GM21528 (cell line): ENCODE measurements at regions not wholly inside any gene's neighbourhood (a gene's known extent, or its start where the extent isn't known, plus 50 kb on each side); places are given as distances from the start of the nearest gene placed in this dataset.
"Not testable (repeated sequence)": the region's sequence is repeated elsewhere in the genome, so short reads cannot be mapped to it uniquely, and the experiment has no call there.

Source experiments
- ATAC-seq: cut with Tn5 transposase; IDR thresholded peaks from one replicate; pipeline ENCODE4 v1.9.1; 2021; ENCODE audit warnings: mild to moderate bottlenecking, moderate library complexity; ENCODE audit not compliant: unreplicated experiment, low FRiP score

DNA sequence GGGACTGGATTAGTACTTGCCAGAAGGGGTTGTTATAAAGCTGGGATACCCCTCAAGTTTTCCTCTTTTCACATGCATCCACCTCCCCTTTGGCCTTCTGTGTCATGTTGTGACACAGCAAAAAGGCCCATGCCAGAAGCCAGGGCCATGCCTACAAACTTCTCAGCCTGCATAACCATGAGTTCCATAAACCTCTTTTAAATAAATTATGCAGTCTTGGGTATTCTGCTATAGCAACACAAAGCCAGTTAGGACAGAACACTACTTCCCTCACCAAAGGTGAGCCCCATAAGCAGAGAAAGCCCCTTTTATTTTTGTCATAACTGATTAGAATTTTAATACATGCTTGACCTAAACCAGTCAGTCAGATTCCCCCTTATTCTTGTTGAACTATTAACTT, 801.3 kb downstream of the DNAH5 start:
- no peak for ATAC-seq

DNA sequence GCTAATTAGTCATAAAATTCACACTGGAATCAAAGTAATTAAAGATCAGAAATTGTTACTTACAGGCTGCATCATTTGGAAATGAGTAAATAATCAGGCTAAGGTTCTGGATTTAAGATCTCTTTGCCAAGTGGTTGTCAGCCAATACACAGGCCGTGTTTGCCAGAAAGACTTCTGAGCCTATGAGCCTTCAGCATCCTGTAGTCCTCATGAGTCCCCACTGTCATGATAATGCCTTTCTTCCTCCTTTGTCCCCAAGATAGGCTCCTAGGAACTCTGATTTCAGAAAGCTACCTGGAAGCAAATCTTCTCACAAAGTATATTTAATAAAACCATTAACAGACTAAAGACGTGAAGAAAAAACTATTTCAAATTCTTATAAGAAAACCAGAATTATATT, 810.5 kb downstream of the DNAH5 start:
- no peak for ATAC-seq

DNA sequence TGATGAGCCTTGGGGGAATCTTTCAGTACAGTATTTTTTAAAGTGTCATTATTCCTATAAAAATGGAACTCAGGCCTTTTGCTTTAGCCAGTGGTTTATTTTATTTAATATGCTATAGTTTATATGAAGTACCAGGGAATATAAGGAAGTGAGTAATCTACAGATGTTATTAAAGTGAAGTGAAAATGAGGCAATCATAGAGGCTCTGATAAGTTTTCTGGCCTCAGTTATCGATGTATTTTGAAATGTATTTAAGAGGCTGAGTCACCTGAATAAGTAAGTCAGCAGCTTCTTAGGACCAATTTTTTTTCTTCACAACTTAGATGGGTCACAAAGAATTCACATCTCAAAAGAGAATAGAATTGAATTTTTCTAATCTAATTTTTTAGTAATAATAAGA, 829.0 kb downstream of the DNAH5 start:
- no peak for ATAC-seq

DNA sequence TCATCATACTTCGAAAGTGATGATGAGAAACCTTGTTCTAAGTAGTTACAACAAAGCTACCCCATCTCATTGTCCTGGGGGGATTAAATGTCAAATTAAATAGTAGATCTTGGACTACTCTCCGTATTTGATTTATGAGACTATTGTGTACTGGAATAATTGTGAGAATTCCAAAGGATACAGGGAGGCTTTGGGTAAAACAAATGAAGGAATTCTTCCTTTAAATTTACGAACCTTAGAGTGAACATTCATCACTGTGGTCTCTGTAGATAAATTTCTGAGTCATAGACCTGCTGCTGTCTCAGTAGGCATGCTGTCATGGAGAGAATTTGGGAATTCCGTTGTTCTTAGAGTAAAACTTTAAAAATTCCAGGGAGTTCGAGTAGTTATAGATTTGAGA, 836.2 kb downstream of the DNAH5 start:
- ATAC-seq = no peak

DNA sequence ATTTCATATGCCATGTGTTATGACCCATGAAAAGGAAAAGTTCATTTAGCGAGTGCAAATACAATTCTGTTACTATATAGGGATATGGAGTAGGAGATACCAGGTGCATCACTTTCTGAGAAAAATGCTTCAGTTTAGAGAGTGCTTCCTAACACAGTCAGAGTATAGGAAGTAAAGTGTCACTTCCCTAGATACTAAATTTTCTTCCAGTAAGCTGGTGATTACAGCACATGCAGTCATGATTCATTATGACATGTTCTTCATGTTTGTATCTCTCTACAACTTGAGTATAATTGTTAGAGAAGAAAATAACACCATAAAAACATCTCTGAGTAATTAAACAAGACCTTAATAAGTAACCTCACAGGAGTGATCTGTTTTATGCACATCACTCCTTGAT, 837.0 kb downstream of the DNAH5 start:
- ATAC-seq = no peak

DNA sequence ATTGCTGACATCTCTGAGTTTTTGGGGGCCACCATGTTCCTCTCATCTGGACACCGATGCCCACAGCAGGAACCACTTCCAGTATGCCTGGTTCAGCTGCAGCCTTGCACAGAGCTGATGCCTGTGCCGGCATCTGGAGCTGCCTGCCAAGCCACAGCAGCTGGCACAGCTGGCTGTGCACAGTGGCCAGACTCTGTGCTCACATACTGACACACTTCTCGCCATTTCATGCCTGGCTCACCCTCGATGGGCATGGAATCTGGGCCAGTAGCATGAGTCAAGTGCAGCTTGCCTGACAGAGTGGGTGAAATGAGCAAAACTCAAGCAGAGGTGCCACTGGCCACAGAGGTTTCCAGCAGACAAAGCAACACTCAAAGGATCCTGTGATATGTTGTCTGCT, 863.4 kb downstream of the DNAH5 start:
- no peak for ATAC-seq

DNA sequence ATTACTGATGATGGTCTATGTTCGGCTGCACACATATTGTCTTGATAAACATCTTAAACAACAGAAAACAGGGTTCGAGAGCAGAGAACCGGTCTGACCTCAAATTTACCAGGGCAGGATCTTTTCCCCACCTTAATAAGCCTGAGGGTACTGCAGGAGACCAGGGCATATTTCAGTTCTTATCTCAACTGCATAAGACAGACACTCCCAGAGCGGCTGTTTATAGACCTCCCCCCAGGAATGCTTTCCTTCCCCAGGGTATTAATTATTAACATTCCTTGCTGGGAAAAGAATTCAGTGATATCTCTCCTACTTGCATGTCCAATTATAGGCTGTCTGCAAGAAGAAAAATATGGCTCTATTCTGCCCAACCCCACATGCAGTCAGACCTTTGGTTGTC, 871.6 kb downstream of the DNAH5 start:
- ATAC-seq = not testable (repeated sequence)

DNA sequence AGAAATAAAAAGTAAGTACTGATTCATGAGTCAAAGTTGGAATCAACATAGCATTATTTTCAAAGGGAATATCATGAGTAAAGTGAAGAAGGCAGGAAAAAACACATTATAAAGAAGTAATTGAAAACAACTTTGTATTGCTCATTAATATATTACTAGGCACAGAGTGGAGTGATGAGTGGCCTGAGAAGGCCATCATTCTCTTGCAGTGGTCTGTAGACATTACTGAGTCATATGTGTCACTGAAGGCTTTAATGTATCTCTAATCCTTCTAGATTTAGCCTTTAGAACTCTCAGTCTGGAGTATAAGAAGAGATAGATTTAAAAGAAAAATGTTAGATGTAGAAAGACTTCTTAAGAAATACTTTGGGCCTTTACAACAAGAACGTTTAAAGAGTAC, 881.4 kb downstream of the DNAH5 start:
- no peak for ATAC-seq

DNA sequence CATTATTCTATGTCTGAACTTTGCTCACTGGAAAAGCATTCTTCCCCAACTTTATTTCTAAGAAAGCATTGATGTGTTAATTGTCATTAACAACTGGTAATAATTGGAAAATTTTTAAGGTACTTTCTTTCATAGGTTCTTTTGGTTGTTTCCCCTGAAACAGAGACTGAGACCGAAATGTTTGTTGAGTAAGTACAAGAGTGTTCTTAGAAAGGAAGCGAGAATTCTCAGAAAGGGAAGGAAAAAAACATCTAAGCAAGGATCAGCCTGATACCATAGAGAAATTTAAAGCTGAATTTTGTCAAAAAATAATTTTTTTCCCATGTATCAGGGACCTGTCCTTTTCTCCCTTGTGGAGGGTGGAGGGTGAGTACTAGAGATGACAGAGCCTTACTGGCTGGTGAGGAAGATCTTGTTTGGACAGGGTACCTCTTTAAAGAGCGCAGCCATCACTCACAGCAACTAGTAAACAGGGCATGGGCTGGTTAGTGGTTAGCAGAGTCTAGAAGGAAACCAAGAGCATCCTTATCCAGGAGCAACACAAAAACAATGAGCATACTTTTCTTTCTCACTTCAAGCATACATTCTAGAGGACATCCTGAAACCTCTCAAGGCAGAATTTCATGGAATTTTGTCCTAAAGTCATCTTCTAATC, 898.5 kb downstream of the DNAH5 start:
- ATAC-seq = no peak

DNA sequence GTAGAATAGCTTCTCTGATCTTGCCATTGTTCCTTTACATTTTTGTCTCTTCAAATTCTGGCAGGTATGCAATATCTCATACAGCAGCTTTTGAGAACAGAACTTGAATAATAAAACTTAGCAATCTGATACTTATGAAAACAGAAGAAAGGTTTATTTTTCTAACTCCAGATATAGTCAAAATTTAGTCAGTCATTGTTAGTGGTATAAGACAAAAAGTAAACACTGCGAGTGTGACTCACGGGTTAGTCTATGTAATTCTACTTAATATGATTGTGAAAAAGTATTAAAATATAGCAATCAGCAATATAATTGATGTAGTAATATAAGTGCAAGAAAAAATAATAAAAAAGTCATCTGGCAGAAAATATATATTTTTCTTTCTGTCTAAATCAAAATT, 910.4 kb downstream of the DNAH5 start:
- no peak for ATAC-seq

DNA sequence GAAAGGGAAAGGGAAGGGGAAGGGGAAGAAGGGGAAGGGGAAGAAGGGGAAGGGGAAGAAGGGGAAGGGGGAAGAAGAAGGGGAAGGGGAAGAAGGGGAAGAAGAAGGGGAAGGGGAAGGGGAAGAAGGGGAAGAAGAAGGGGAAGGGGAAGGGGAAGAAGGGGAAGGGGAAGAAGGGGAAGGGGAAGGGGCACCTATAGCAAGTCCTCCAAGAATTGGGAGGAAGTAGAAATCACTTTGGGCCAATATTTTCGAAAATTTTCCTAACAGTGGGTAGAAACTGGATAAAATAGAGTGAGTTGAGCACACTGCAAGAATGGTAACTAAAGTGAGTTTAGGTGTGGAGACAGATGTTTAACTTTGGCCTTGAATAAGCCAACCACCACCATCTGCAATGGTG, 915.3 kb downstream of the DNAH5 start:
- no peak for ATAC-seq

DNA sequence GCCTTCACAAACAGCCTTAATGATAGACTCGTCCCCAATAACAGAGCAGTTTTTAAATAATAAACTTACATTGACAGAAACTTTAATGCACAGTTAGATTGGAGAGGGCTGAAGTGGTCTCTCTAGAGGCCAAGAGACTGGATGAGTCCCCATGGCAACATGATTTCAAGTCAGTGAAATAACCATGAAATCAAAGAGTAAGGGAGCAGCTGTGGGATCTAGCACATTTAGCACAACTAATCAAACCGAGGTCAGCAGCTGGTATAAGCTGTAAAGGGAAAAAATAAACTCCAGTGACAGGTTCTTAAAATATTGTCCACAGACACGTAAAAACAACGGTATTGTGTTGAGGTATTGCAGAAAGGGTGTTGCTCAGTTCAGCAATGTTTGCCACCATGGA, 916.6 kb downstream of the DNAH5 start:
- ATAC-seq = no peak

- ATAC-seq = no peak
Observed at GRCh38 chr5:13019729-13020128, 924.8 kb downstream of the DNAH5 start.

- ATAC-seq = no peak
Observed at GRCh38 chr5:13003457-13003856, 941.0 kb downstream of the DNAH5 start.

GRCh38 chr5:12999667-13000066, 944.8 kb downstream of the DNAH5 start:
- no peak for ATAC-seq

GRCh38 chr5:12985142-12985541, 959.3 kb downstream of the DNAH5 start:
- ATAC-seq = no peak

GRCh38 chr5:12974856-12975255, 969.6 kb downstream of the DNAH5 start:
- no peak for ATAC-seq

DNA sequence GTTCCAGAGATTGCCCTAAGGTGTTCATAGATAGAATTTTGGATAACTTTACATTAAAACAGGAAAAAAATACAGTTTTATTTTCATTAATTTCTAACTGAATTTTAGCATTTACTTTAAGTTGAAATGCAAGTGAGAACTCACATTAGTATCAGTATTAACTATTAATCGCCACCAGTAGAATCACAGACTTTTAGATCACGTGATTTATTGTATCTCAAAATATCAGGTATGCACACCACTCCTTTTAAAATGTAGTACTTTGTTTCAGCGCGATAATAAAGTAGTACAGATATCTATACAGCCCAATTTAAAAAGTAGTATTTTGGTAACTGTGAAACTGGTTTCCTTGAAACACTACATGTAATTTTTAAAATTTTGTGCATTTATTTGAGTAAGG, 978.7 kb downstream of the DNAH5 start:
- no peak for ATAC-seq

DNA sequence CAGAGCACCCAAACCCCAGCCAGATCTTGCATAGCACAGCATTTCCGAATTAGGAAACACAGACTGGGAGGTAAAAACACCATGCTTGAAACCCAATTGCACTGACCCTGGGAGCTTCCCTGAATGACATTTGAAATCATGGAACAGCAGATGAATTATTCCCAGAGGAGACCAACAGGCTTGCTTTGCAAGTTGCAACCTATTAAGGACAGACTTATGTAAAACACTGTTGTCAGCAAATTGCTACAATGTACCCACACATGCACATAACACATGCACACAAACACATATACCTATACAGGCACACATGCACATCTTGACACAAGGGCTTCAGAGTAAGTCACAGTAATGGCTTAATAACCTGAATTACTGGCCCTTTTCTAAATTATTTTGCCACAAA, 984.8 kb downstream of the DNAH5 start:
- ATAC-seq = no peak

DNA sequence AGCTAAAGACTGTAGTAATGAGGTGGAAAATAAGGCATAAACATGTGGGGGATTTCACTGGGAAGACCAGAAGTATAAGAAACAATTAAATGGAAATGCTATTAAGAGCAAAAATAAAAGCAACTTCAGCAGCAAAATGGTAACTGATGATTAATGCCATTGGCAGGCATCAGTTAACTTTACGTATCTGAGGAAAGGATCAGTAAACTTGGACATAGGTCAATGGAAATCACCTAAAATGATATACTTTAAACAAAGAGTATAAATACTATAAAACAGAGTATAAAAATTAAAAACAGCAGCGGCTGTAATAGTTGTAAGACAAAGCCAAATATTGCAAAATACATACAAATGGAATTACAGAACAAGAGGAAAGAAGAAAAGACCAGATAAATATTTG, 992.1 kb downstream of the DNAH5 start:
- ATAC-seq = no peak

DNA sequence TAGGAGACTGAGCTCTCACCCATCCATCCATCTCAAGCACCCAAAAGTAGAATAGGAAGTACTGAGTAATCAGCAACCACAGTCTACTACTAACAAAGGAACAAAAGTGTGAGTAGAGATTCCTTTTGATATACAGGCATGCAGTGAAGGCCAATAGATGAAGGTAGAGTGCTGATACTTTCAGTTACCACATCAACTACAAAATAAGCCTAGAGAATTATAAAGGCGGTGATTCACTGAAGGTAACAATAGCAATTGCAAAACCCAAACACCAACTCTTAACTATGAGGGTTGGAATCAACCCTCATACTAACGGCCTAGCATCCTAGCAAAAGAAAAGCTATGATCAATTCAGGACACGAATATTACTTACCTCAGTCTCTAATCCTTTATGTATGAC, 992.6 kb downstream of the DNAH5 start:
- no peak for ATAC-seq

- no peak for ATAC-seq
Observed at GRCh38 chr5:12947379-12947778, 997.1 kb downstream of the DNAH5 start.

- ATAC-seq = not testable (repeated sequence)
Observed at GRCh38 chr5:12945477-12945876, 999.0 kb downstream of the DNAH5 start.
